H1 (cell line): ENCODE measurements at regions not wholly inside any gene's neighbourhood (a gene's known extent, or its start where the extent isn't known, plus 50 kb on each side); places are given as distances from the start of the nearest gene placed in this dataset.

Source experiments
- EGR1 ChIP-seq: IDR thresholded peaks from 2 replicates; pipeline ENCODE4 v1.6.1; 2011; ENCODE audit warnings: low read depth, low read length, borderline replicate concordance
- KDM4A ChIP-seq: IDR thresholded peaks from one replicate; pipeline ENCODE4 v1.7.1; 2012; ENCODE audit warnings: low read depth, mild to moderate bottlenecking, moderate library complexity, low read length, inconsistent platforms; ENCODE audit not compliant: severe bottlenecking

DNA sequence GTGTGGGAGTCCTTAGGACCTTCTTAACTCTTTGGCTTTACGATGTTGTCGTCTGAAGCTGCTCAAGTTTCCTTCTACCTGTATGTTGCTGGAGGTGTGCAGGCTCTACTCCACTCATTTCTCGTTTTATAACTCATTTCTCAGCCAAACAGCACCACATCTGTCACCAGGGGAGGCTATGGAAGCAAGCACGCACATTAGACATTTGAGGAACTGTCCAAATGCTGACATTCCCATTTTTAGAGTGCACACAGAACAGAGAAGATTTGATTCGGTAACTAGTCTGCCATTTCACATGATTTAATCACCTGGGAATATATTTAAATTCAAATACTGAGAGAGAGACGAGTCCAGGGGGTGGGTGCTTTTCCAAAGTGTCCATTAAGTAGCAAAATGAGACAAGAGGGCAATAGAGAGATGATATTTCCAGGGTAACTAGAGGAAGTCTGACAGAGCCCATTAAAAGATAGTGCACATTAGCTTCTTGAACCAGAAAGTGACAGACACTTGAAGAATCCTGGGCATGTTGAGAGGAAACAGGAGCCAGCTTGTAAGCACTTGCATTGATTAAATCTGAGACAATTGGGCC lies 793.3 kb downstream of the TDRD15 start (continued):
- TF ChIP-seq EGR1 = no peak
- no peak for TF ChIP-seq KDM4A
